OCI-LY3 (cell line): ENCODE measurements at regions not wholly inside any gene's neighbourhood (a gene's known extent, or its start where the extent isn't known, plus 50 kb on each side); places are given as distances from the start of the nearest gene placed in this dataset.
"Not testable (repeated sequence)": the region's sequence is repeated elsewhere in the genome, so short reads cannot be mapped to it uniquely, and the experiment has no call there.

ENCODE experiments used
- H2AFZ ChIP-seq: fragments of 200-600, 300-600 bp; shearing (Covaris generic); 2 replicates; pipeline ENCODE4 v1.6.0; 2014; ENCODE audit warnings: antibody characterized with exemption, low read depth, low read length
- H3K27ac ChIP-seq: fragments of 200-600, 300-600 bp; sonication (generic); 2 replicates; pipeline ENCODE4 v1.5.1; 2014; ENCODE audit warnings: mild to moderate bottlenecking, low read length, moderate library complexity, mixed read lengths
- H3K27me3 ChIP-seq: fragments of 200-600, 300-600 bp; sonication (generic); 2 replicates; pipeline ENCODE4 v1.6.1; 2014; ENCODE audit warnings: low read depth, low read length, mixed read lengths
- H3K36me3 ChIP-seq: fragments of 200-600, 300-600 bp; sonication (generic); replicated peaks from 2 replicates; pipeline ENCODE3; 2014; ENCODE audit warnings: low read depth, low read length, mixed read lengths
- H3K4me1 ChIP-seq: fragments of 300-600, 200-600 bp; sonication (generic); 2 replicates; pipeline ENCODE4 v1.6.1; 2014; ENCODE audit warnings: low read length, mixed read lengths
- H3K4me2 ChIP-seq: fragments of 200-600, 300-600 bp; sonication (generic); 2 replicates; pipeline ENCODE4 v1.6.1; 2014; ENCODE audit warnings: low read length, mixed read lengths
- H3K4me3 ChIP-seq: fragments of 300-600, 200-600 bp; sonication (generic); 2 replicates; pipeline ENCODE4 v1.5.1; 2014; ENCODE audit warnings: antibody characterized with exemption, mild to moderate bottlenecking, low read length, moderate library complexity
- H3K79me2 ChIP-seq: fragments of 300-600, 200-600 bp; shearing (Covaris generic); 2 replicates; pipeline ENCODE4 v1.6.1; 2014; ENCODE audit warnings: mild to moderate bottlenecking, low read length, mixed read lengths
- H3K9ac ChIP-seq: fragments of 300-600, 200-600 bp; shearing (Covaris generic); 2 replicates; pipeline ENCODE4 v1.6.0; 2014; ENCODE audit warnings: mild to moderate bottlenecking, low read length, moderate library complexity
- H3K9me3 ChIP-seq: fragments of 200-600, 300-600 bp; shearing (Covaris generic); 2 replicates; pipeline ENCODE4 v1.6.1; 2014; ENCODE audit warnings: low read length, mixed read lengths; ENCODE audit not compliant: insufficient read depth
- H4K20me1 ChIP-seq: fragments of 200-600, 300-600 bp; sonication (generic); 2 replicates; pipeline ENCODE4 v1.6.1; 2016; ENCODE audit warnings: low read length, mixed read lengths; ENCODE audit not compliant: insufficient read depth
- EZH2phosphoT487 ChIP-seq: fragments of 200-600 bp; shearing (Covaris generic); IDR thresholded peaks from 2 replicates; pipeline ENCODE4 v1.6.1; 2018; ENCODE audit warnings: antibody characterized with exemption, mixed run types, low read depth
- TF ChIP-seq, protein P1 (sequence below): fragments of 200-600, 300-600 bp; sonication (generic); IDR thresholded peaks from 2 replicates; pipeline ENCODE4 v1.5.1; 2014; ENCODE audit warnings: antibody characterized with exemption, low read length, low read depth

DNA sequence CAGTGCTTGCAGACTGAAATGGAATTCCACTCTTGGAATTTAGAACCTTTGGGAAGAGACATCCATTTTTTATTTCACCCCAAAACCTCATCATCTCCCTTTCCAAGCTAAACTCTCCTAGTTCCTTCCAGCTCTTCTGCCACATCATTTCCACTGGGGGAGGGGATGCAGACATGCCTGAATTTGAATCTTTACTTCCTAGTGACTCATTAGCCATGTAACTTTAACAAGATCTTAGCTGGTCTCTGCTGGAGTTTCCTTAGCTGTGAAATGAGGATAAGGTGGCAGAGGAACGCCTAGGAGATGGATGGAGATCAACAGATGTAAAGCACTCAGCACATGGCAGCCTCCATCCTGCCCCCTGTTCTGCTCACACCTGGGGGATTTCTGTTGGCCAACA lies 266.8 kb downstream of the EN1 start:
- Histone ChIP-seq H3K36me3 (no peaks in the 10 kb centered on the region), H4K20me1 (no peaks in the 10 kb centered on the region), H3K4me3 (no peak overlapping the region), H3K9me3 (no peaks in the 10 kb centered on the region), H3K27ac (no peak overlapping the region), H3K4me1 (no peaks in the 10 kb centered on the region), H3K27me3 (peaks cover 18% of the 10 kb centered on the region; the same call in 1 of the 2 replicates), H3K9ac (no peak overlapping the region), H3K4me2 (no peak overlapping the region), H3K79me2 (no peaks in the 10 kb centered on the region), H2AFZ (no peak overlapping the region)
- no peak for TF ChIP-seq EZH2phosphoT487
- TF ChIP-seq, protein P1, sequence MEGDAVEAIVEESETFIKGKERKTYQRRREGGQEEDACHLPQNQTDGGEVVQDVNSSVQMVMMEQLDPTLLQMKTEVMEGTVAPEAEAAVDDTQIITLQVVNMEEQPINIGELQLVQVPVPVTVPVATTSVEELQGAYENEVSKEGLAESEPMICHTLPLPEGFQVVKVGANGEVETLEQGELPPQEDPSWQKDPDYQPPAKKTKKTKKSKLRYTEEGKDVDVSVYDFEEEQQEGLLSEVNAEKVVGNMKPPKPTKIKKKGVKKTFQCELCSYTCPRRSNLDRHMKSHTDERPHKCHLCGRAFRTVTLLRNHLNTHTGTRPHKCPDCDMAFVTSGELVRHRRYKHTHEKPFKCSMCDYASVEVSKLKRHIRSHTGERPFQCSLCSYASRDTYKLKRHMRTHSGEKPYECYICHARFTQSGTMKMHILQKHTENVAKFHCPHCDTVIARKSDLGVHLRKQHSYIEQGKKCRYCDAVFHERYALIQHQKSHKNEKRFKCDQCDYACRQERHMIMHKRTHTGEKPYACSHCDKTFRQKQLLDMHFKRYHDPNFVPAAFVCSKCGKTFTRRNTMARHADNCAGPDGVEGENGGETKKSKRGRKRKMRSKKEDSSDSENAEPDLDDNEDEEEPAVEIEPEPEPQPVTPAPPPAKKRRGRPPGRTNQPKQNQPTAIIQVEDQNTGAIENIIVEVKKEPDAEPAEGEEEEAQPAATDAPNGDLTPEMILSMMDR: no peak

DNA sequence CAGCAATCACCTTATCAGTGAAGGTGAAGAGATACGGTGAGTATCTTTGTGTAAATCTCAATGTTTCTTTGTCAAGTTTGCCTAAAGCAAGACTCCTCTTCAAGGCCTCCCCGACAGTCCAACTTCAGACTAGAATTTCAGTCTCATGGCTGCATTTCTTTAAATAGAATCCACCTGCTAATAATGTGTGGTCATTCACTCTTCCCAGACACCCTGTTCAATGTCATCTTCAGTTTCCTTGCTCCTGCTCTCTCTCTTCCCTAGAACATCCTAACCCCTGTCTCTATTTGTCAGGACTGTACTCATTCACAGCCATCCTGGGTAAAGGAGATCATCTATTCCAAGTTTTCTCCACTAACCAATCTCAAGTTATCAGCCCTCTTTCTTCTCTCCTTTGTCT lies 267.3 kb downstream of the EN1 start:
- Histone ChIP-seq H2AFZ (no peak overlapping the region), H3K9me3 (no peaks in the 10 kb centered on the region), H3K9ac (no peak overlapping the region), H3K27ac (no peak overlapping the region), H3K4me1 (no peaks in the 10 kb centered on the region), H3K4me3 (no peak overlapping the region), H3K79me2 (no peaks in the 10 kb centered on the region), H3K36me3 (no peaks in the 10 kb centered on the region), H3K4me2 (no peak overlapping the region), H4K20me1 (no peaks in the 10 kb centered on the region), H3K27me3 (peaks cover 18% of the 10 kb centered on the region; the same call in 1 of the 2 replicates)
- TF ChIP-seq EZH2phosphoT487: no peak
- TF ChIP-seq, protein P1: no peak

DNA sequence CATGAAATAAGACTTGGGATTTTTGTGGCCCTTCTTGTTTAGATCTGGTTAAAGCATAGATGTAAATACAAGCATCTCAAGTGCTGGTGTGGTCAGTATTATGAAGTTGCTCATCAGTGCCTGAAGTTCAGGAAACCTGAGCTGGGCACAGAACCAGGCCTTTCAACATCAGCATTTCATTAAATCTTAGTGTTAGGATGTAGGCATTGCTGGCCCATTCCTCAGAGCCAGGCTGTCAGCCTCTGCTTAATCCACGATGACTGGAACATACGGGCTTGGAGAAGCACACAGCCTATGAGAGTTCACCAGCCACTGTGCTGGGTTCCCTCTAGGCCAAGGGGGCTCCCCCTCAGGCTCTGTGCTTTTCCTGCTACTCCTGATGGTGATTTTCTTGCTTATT lies 270.2 kb downstream of the EN1 start:
- no peaks in the 10 kb centered on the region for H3K9me3 ChIP-seq
- H3K27me3 ChIP-seq: peaks cover 18% of the 10 kb centered on the region; the same call in 1 of the 2 replicates
- no peak overlapping the region for H3K27ac ChIP-seq
- no peak overlapping the region for H3K4me2 ChIP-seq
- no peak overlapping the region for H3K4me3 ChIP-seq
- H2AFZ ChIP-seq: no peak overlapping the region
- TF ChIP-seq EZH2phosphoT487: no peak
- TF ChIP-seq, protein P1: no peak
- H3K9ac ChIP-seq: no peak overlapping the region
- H4K20me1 ChIP-seq: no peaks in the 10 kb centered on the region
- H3K79me2 ChIP-seq: no peaks in the 10 kb centered on the region
- no peaks in the 10 kb centered on the region for H3K4me1 ChIP-seq
- H3K36me3 ChIP-seq: no peaks in the 10 kb centered on the region

DNA sequence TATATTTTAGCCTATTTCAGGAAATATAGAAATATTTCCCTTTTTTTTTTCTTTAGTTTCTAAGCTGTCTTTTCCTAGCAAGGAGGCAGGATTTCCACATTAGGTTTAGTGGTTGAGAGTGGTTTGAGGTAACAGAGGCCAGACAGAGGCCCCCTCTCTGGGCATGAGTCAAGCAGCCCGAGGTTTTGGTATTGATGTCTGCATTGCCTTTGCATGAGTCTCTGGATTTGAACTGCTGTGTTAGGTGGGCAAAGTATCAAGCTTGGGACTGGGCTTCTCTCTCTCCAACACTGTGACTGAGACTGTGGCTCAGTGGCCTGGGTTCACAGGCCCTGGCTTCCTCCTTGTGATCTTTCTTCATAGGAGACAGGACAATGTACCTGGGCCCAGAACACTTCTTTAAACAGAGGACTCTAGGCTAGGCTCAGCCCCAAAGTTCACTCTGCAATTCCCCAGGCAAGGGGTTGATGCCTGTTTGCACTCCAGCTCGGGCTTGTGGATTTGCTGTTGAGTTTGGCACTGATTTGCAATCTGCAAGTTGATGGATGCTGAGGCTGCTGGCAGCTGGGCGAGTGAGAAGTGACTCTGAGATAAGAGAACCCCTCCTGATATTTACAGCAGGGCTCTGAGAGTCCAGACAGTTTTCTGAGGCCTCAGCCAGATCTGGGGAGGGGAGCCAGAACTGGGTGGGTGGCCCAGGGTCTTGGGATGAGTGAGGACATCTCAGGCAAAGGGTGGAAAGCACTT lies 271.2 kb downstream of the EN1 start:
- peaks cover 16% of the 10 kb centered on the region; the same call in 1 of the 2 replicates for H3K27me3 ChIP-seq
- H3K9ac ChIP-seq: no peak overlapping the region
- H2AFZ ChIP-seq: no peak overlapping the region
- no peaks in the 10 kb centered on the region for H3K36me3 ChIP-seq
- TF ChIP-seq, protein P1: no peak
- no peak for TF ChIP-seq EZH2phosphoT487
- H4K20me1 ChIP-seq: no peaks in the 10 kb centered on the region
- H3K4me3 ChIP-seq: no peak overlapping the region
- no peaks in the 10 kb centered on the region for H3K4me1 ChIP-seq
- no peak overlapping the region for H3K27ac ChIP-seq
- no peak overlapping the region for H3K4me2 ChIP-seq
- H3K9me3 ChIP-seq: no peaks in the 10 kb centered on the region
- no peaks in the 10 kb centered on the region for H3K79me2 ChIP-seq

DNA sequence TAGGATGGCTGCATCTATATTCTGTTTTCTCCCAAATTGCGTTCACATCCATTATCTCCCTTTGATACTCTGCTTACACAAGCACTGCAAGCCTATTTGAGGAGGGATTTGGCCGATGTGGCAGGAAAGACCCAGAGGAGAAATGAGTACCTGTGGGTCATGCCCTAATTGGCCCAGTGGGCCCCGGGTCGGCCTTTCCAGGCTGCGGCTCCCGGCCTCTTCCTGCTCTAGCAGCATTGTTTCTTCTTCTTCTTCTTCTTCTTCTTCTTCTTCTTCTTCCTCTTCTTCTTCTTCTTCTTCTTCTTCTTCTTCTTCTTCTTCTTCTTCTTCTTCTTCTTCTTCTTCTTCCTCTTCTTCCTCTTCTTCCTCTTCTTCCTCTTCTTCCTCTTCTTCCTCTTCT lies 275.1 kb downstream of the EN1 start:
- peaks cover 11% of the 10 kb centered on the region for H3K27me3 ChIP-seq
- not testable (repeated sequence) for H3K79me2 ChIP-seq, H4K20me1 ChIP-seq

More for the DNA sequence above, 275.1 kb downstream of the EN1 start:
- not testable (repeated sequence) for H3K9ac ChIP-seq, H3K4me3 ChIP-seq, H2AFZ ChIP-seq, H3K27ac ChIP-seq, H3K4me1 ChIP-seq, H3K9me3 ChIP-seq, H3K36me3 ChIP-seq, H3K4me2 ChIP-seq
